ENCODE measurements at regions not wholly inside any gene's neighbourhood (a gene's known extent, or its start where the extent isn't known, plus 50 kb on each side); places are given as distances from the start of the nearest gene placed in this dataset.

- no peaks in the 10 kb centered on the region for H3K4me1 ChIP-seq (replicated peaks in 1 of 2)
- no peaks in the 10 kb centered on the region for H3K9me3 ChIP-seq (replicated peaks in 1 of 3)
- H3K4me3 ChIP-seq: no peak overlapping the region
- no peaks in the 10 kb centered on the region for H3K27me3 ChIP-seq
- no peak for TF ChIP-seq POLR2A (IDR thresholded peaks at IDR 0.05)
- no peak for TF ChIP-seq CTCF (IDR thresholded peaks at IDR 0.05)
- H3K27ac ChIP-seq: no peak overlapping the region
- 77 to 92% (median 88%) methylated on average over 12 of the region's 12 CpGs for WGBS, 4 donors
- intact Hi-C loops (cut with DNase I): no loop called here
- H3K36me3 ChIP-seq (replicated peaks in 1 of 2): no peaks in the 10 kb centered on the region
- no peak for DNase-seq
Measured at GRCh38 chr5:158313027-158313732, 454.2 kb upstream of the CLINT1 start.

GRCh38 chr5:158309088-158309807, 450.3 kb upstream of the CLINT1 start:
- intact Hi-C loops (cut with DNase I): no loop called here

GRCh38 chr5:158308429-158309025, 449.6 kb upstream of the CLINT1 start:
- Histone ChIP-seq H3K9me3 (replicated peaks in 1 of 3) (no peaks in the 10 kb centered on the region), H3K4me1 (replicated peaks in 1 of 2) (no peaks in the 10 kb centered on the region), H3K27me3 (no peaks in the 10 kb centered on the region), H3K27ac (no peak overlapping the region), H3K36me3 (replicated peaks in 1 of 2) (no peaks in the 10 kb centered on the region), H3K4me3 (peak overlapping the region in 1 of 4 donors; percentile 6)
- intact Hi-C loops (cut with DNase I): no loop called here
- TF ChIP-seq POLR2A (IDR thresholded peaks at IDR 0.05) (no peak), CTCF (IDR thresholded peaks at IDR 0.05) (no peak)
- 62 to 70% (median 67%) methylated on average over 6 of the region's 6 CpGs for WGBS, 4 donors
- no peak for DNase-seq

More at GRCh38 chr5:158309088-158309807, 450.3 kb upstream of the CLINT1 start:
- WGBS, 4 donors: 68 to 82% (median 73%) methylated on average over 6 of the region's 6 CpGs
- H3K36me3 ChIP-seq (replicated peaks in 1 of 2): no peaks in the 10 kb centered on the region
- TF ChIP-seq POLR2A (IDR thresholded peaks at IDR 0.05): no peak
- no peak for TF ChIP-seq CTCF (IDR thresholded peaks at IDR 0.05)
- no peaks in the 10 kb centered on the region for H3K4me1 ChIP-seq (replicated peaks in 1 of 2)
- H3K27me3 ChIP-seq: no peaks in the 10 kb centered on the region
- no peak overlapping the region for H3K4me3 ChIP-seq
- H3K9me3 ChIP-seq (replicated peaks in 1 of 3): no peaks in the 10 kb centered on the region
- H3K27ac ChIP-seq: no peak overlapping the region
- DNase-seq: no peak

- no peak overlapping the region for H3K27ac ChIP-seq
- H3K4me1 ChIP-seq (replicated peaks in 1 of 2): no peaks in the 10 kb centered on the region
- H3K27me3 ChIP-seq: peaks cover 1% of the 10 kb centered on the region
- intact Hi-C loops (cut with DNase I): no loop called here
- TF ChIP-seq CTCF (IDR thresholded peaks at IDR 0.05) (no peak), POLR2A (IDR thresholded peaks at IDR 0.05) (no peak)
- no peaks in the 10 kb centered on the region for H3K36me3 ChIP-seq (replicated peaks in 1 of 2)
- no peak overlapping the region for H3K4me3 ChIP-seq
- no peak for DNase-seq
- no peaks in the 10 kb centered on the region for H3K9me3 ChIP-seq (replicated peaks in 1 of 3)
- 68 to 83% (median 80%) methylated on average over 1 of the region's 1 CpG for WGBS, 4 donors
Measured at GRCh38 chr5:158305861-158306260, 446.9 kb upstream of the CLINT1 start.

Measured in adrenal gland (tissue), 9 donors.